GM18909 (cell line): ENCODE measurements at regions not wholly inside any gene's neighbourhood (a gene's known extent, or its start where the extent isn't known, plus 50 kb on each side); places are given as distances from the start of the nearest gene placed in this dataset.
"Not testable (repeated sequence)": the region's sequence is repeated elsewhere in the genome, so short reads cannot be mapped to it uniquely, and the experiment has no call there.

Experiments used
- ATAC-seq: cut with Tn5 transposase; IDR thresholded peaks from one replicate; pipeline ENCODE4 v1.9.1; 2021; ENCODE audit warnings: mild to moderate bottlenecking; ENCODE audit not compliant: unreplicated experiment, poor library complexity

DNA sequence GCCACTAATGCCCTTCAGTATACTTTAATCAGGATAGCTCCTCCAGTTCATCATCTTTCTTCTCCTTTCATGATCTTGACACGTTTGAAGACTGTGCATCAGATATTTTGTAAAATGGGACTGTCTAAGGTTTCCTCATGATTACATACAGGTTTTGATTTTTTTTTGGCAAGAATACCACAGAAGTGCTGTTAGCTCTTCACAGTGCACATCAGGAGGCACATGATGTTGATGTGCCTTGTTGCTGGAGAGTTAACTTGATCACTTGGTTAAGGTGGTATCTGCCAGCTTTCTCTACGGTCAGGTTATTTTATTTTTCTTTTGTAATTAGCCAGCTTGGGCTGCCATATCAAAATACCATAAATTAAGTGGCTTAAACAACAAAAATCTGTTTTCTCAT, 128.6 kb upstream of the IVNS1ABP start:
- ATAC-seq, result no peak

DNA sequence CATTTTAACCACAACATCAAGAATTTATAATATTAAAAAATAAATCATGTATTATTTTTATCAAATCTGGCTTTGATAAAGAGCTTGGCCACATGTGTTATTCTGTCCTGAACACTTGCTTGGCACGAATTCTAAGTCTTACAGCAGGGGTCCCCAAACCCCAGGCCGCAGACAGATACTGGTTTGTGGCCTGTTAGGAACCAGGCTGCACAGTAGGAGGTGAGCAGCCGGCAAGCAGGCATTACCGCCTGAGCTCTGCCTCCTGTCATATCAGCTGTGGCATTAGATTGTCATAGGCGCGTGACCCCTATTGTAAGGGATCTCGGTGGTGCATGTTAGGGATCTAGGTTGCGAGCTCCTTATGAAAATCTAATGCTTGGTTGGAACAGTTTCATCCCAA, 127.6 kb upstream of the IVNS1ABP start:
- ATAC-seq, result no peak

DNA sequence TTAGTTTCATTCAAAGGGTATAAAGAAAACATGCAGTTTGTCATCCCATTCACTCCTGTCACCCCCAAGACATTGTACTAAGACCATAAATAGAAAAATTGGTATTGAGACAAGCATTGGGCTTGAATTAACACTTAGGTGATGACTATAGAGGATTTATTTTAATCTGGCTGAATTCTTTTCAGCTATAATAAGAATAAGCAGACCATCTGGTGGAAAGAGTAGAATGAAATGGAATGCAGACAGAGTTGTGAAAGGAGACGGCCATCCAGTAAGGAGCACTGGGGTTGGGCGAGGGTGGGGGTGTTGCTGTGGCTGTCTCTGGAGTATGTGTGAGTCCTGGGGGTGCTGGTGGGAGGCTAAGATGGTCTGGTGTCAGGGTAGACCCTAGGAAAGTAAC, 125.0 kb upstream of the IVNS1ABP start:
- no peak for ATAC-seq

DNA sequence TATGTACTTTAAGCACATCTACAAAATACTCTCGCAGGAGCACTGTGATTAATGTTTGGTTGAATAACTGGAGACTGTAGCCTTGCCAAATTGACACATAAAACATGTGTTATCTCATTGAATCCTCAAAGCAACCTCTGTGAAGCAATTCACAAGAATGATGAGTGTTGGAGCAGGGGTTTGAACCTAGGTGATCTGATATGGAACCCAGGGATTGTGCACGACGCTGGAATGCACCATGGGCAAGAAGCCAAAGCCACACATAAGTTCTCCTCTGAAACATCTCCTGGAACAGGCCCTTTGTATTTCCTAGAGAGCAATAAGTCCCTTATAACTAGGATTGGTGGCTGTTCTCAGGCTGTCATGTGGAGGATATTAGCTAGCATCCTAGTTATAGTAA, 124.6 kb upstream of the IVNS1ABP start:
- no peak for ATAC-seq

DNA sequence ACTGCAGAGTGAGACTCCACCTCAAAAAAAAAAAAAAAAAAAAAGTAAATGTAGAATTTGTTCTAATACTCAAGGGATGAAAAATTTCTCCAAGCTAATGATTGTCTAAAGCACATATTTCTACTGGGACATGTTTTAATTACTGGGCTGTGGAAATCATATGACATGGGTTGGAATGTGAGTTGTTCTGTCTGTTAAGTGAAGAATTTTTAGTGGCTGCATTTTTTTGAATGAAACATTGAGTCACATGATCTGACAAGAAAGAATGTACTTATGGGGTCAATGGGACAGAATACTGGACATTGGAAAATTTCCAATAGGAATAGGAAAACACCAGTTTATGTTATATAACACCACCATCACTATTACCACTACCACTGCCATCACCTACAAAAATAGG, 123.8 kb upstream of the IVNS1ABP start:
- ATAC-seq, result no peak

DNA sequence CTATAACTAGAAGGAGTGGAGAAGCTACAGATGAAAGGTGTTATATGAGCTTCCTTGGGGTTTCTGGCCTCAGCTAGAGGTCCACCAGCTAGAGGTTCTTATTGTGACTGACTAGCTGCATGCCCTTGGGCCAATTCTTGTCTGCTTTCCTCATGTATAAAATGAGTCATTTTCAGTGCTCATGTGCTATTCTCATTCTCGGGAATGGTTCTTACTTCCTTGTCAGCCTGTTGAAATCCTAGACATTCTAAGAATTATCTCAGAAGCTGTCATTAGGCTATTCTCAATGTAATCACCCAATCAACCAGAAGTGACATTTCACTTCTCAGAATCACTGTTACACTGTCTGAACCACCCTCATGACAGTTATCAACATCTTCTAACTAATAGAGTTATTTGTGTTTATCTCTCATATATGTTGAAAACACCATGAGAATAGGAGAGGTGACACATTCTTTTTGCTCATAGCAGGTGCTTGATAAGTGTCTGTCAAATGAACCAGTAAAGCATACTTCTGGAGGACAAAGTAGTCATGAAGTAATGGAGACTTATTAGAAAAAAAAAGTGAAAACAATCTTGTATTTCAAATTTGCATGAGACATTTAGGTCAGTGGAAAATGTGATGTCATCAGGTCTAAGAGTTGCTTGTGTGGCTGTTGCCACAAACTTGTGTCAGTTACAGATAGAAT, 122.8 kb upstream of the IVNS1ABP start:
- peak; percentile 84 for ATAC-seq

DNA sequence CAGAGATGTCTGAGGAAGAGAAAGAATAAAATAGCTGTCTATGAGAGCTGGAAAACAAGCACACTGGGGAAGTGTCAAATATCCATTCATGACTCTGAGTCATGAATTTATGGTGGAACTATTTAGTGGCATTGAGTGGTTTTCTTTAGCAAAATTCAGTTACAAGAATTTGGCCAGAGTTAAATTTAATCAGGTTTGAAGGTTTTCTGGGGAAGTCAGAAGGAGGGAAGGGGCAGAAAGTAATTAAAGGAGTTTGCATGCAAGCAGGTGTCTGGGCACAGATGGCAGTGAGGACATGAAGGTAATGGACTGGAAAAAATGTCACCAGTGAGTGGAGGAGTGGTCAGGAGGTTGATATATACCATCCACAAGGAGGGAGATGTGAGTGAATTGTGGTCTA, 121.9 kb upstream of the IVNS1ABP start:
- ATAC-seq, result no peak

DNA sequence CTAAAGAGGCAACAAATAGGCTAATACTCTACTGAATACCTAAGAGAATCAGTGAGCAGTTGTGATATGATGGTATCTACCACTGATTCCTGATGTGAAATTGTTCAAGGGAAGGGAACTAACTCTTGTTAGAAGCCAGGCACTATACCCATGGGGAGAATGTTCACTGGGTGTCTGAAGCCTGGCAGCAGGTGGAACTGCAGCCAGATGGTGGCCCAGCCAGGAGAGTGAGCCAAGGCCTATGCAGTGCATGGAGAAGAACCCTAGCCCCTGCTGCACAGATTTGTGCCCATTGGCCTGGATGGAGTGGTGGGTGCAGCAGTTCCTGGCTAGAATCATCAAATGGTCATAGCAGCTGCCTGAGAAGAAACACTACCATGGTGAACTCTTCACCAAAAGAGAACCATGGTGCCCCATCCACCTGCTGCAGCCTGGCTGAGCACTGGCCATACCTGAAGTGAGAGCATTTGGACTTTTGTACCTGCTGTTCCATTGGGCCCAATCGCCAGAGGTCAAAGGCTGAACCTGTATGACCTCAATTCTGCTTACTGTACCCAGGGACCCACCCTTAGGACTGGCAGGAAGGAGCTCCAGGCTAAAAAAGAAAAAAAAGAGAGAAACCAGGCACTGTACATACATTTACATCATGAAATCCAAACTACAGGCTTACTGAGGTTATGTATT, 118.8 kb upstream of the IVNS1ABP start:
- no peak for ATAC-seq

DNA sequence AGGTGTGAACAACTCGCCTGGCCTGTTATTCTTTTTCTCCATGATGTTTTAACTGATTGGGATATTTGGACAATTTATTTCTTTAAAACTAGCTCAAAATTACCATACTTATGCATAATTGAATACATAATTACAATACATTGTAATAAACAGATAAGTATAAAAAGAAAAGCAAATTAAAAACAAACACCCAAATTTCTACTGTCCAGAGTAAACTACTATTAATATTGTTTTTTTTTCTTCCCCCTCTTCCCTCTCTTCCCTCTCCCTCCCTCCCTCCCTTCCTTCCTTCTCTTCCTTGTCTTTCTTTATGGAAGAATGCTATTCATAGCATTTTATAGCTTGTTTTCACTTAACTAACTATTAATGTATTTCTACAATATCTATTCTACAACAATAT, 117.7 kb upstream of the IVNS1ABP start:
- ATAC-seq, result no peak

DNA sequence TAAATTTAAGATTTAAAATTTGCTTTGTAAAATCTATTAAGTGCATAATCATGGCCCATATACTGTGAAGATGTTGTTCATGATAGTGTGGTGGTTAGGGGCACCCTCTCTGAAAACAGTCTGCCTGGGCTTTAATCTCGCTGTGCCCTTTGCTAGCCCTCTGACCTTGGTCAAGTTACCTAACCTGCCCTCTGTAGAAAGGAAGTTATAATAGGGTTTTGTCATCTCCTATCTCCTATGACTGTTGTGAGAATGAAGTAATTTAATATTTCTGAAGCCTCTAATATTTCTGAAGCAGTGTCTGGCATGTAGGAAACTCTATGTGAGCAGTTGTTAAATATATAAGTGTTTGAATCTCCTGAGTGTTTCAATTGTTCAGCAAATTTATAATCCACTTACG, 116.6 kb upstream of the IVNS1ABP start:
- ATAC-seq, result no peak

DNA sequence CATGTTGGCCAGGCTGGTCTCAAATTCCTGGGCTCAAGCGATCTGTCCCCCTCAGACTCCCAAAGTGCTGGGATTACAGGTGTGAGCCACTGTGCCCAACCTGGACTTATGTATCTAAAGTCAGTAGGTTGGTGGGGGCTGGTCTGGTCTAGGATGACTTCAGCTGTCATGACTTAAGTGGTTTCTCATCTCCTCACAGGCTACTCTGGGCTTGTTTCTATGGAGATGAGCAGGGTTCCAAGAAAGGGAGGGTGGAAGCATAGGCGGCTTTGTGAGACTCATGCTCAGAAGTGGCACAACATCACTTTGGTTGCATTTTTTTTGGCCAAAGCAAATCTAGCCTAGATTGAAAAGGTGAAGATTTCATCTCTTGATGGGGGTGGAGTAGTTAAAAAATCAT, 115.9 kb upstream of the IVNS1ABP start:
- no peak for ATAC-seq

DNA sequence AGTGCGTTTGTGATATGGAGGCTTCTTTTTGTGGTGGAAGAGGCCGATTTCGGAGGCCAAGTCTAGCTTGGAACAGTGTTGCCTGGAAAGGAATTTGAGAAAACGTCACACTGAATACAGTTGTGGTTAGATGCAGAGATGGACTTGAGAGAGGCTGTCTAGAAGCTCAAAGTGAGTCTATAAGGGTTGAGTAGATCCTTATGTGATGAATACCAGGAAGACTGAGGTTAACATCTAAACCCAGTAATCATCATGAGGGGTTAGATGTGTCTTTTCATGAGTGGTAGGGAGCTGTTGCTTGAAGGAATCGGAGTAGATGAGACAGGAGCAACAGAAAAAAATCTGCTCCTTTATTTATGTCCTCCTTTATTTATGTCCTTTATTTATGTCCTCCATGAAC, 114.6 kb upstream of the IVNS1ABP start:
- ATAC-seq, result no peak

DNA sequence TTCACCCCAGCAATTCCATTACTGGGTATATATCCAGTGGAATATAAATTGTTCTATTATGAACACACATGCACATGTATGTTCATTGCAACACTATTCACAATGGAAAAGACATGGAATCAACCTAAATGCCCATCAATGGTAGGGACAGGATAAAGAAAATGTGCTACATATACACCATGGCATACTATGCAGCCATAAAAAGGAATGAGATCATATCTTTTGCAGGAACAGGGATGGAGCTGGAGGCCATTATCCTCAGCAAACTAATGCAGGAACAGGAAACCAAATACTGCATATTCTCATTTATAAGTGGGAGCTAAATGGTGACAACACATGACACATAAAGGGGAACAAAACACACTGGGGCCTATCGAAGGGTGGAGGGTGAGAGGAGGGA, 112.6 kb upstream of the IVNS1ABP start:
- not testable (repeated sequence) for ATAC-seq

DNA sequence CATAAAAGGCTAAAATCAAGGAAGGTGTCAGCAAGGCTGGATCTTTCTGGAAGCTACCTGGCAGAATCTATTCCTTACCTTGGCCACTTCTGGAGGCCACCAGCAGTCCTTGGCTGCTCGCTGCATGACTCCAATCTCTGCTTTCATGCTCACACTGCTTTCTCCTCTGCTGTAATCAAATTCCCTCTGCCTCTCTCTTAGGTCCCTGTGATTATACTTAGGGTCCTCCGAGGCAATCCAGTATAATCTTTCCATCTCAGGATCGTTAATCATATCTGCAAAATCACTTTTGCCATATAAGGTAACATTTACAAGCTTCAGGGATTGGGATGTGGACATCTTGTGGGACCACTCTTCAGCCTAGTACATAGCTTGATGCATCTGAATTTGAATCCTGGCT, 110.7 kb upstream of the IVNS1ABP start:
- ATAC-seq, result no peak

DNA sequence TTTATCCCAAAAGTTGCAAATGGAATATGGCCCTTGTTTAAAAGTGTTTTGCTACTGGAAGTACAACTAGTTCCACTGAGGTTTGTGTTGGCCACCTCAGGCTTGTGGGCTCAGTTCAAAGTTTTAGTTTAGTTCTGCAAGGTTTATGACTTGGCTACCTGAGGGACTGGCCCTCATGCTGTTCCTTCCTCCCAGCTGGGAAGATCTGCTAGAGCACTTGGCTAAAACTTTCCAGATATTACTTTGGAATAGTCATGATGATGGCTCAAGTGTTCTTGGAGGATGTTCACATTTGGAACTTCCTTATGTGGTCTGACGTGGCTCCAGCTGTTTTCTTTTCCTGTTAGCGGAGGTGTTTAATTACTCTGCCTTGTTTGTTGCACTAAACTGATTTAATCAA, 110.2 kb upstream of the IVNS1ABP start:
- no peak for ATAC-seq

DNA sequence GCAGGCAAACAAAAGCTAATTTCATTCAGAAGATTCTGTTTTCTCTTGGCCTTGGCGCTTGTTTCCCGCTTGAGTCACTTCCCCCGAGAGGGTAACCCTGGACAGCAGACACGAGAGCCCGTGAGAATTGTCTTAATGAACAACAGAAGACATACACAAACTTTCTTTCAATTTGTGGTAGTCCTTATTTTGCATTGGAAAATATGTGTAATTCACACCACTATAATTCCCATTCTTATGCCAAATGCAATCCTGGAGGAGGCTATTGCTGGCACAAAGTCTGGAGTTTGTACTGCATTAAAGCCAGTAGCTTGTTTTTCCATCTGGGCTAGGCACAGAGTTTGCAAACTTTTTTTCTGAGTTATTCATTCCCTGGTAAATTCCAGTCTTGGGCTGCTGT, 109.8 kb upstream of the IVNS1ABP start:
- ATAC-seq, result no peak

DNA sequence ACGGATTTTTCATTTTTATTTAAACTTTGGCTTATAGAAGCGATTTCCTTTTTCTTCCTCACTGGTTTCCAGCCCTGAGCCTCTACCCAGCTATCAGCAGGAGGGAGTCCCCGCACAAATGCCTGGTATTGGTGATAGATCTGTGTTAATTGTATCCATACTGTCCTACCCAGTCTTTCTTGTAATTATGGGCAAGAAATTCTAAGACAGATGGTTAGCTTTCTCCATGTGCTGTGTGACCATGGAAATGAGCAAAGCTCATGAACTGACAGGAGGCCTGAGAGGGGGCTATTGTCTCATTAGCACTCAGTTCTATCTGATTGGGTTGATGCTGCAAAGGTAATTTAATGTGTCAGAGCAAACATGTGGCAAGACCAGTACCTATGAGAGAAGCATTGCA, 108.1 kb upstream of the IVNS1ABP start:
- ATAC-seq, result no peak

DNA sequence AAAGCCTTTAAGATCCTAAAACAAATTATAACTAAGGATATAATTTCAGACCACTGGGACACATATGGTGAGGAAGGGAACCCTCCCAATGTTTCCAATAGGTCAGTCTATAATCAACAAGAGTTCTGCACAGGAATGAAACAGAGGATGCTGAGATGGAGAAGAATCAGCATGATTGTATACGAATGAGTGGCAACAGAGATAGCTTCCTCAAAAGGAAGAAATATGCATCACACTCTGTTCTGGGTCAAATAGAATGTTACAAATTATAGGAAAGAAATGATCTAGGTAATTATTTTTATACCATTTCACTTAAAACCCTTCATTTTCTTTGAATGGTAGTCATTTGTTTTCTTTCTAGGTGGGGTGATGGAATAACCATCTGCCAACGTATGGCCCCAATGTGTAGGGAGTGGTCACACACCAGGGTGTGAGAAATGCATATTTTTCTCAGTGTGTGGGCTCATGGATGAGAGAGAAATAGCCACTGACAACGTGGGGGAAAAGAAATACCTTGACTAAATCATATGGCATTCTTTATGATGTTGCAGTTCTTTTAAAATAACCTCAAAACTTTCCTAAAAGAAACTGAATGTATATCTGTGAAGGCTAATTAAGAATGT, 104.6 kb upstream of the IVNS1ABP start:
- no peak for ATAC-seq

DNA sequence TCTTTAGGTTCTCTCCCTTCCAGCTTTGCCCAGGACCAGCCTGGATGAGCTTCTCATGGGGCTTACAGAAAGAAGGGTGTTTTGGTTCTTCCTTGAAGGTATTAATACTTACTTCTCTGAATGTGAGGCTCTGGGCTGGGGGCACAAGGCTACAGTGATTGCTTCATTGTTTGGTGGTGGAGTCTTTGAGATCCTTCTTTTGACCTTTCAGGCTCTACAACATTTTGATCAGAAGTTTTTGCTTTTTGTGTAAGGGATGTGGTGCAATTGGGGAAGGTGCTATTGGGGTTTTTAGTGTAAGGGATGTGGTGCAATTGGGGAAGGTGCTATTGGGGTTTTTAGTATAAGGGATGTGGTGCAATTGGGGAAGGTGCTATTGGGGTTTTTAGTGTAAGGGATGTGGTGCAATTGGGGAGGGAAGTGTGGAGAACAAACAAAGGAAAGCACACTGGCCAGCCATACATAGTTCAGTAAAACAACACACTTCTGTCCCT, 103.6 kb upstream of the IVNS1ABP start:
- no peak for ATAC-seq

DNA sequence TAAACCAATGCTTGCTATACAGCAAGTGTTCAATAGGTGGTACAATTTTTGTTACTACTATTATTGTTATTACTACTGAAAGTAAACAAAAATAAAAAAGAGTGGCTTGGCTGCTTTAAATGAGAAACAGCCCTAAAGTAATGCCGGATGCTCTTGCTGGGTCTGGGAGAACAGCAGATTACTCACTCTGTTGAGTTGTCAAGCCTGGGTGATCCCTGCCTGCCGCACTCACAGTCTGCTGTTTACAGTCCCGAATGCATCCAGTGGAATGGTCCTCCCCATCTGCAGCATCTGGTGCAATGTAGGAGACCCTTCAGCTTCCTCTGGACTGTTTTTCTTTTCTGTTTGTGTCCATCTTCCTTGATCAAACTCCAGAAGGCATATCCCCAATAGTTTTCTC, 102.7 kb upstream of the IVNS1ABP start:
- ATAC-seq, result no peak

DNA sequence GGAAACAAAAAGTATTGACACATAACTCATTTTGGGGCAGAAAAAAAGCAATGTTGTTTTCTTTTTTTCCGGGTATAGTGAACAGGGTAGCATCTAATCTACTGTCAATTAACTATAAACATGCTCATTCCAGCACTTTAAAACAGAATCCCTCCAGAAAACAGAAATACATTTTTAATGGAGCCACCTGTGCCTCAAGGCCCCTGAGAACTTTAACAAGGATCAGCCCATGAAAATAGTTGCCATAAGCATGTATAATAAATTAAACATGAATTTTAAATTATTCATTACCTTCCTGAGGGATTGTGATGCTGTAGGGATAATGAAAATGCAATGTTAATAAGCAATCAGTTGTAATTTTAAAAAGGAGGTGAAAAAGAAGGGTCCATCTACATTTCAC, 101.4 kb upstream of the IVNS1ABP start:
- no peak for ATAC-seq
